ENCODE measurements at regions not wholly inside any gene's neighbourhood (a gene's known extent, or its start where the extent isn't known, plus 50 kb on each side); places are given as distances from the start of the nearest gene placed in this dataset.

- no peak for TF ChIP-seq CTCF (IDR thresholded peaks at IDR 0.05)
- no peak for TF ChIP-seq POLR2A (IDR thresholded peaks at IDR 0.05)
Observed at GRCh38 chr10:36383349-36383748, 741.3 kb upstream of the FZD8 start.
